ENCODE measurements at regions not wholly inside any gene's neighbourhood (a gene's known extent, or its start where the extent isn't known, plus 50 kb on each side); places are given as distances from the start of the nearest gene placed in this dataset.

- no peak for DNase-seq (ENCODE audit: low read depth in 2 of 2)
Observed at GRCh38 chr6:25065666-25066065, 129.9 kb upstream of the RIPOR2 start.

DNA sequence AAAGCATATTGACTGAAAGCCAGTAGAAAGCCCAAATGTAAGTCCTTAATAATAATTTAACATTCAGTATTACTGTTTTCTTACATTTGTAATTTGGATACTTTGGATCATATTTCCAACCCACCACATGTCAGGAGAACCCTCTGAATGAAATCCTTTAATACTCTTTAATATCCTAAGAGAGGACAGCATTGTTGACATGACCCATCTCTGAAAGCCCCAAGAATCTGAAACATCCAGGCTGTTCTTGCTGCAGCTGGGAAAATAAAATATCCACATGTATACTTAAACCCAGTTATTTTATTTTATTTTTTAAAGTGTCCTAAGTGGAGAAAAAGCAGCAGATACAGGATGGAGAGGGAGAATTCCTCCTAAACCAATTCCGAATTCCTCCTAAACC lies 130.8 kb upstream of the RIPOR2 start:
- DNase-seq (ENCODE audit: low read depth in 2 of 2), result no peak

GRCh38 chr6:25068866-25069265 lies 133.1 kb upstream of the RIPOR2 start:
- DNase-seq (ENCODE audit: low read depth in 2 of 2), result no peak

DNA sequence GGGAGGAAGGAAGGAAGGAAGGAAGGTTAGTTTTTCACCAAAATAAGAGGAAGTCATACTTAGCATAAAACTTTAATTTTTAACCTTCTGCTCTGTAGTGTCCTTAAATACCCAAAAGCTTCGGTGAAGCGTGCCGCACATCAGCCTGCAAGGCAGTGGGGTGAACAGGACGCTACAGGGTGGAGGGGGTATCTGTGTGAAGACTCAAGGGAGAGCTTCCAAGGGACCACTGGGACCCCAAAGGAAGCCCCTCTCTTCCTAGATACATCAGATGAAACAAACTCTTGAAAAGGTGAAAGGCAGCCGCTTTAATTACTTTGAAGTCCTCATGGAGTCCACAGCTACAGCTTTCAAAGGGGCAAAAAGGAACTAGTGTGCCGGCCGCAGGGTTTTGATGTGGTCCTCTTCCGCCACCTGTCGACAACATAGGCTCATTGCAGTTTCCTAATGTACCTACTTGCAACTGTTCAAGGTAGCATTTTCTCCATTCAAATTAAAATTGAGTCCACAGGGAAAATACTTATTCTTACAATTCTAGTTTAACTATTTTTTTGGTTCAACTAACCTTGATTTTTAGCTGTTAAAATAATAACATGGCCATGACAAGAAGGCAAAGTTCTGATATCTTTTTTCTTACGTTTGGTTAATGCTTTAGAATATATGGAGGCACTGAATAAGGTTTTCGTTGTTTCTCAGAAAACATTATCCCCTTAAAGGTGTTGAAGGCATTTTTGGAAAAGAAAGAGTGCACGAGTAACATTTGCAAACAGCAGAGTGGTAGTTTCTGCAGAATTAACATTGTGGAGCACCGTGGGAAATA lies 135.0 kb upstream of the RIPOR2 start:
- peak; percentile 63 to 75 for DNase-seq (ENCODE audit: low read depth in 2 of 2)

DNA sequence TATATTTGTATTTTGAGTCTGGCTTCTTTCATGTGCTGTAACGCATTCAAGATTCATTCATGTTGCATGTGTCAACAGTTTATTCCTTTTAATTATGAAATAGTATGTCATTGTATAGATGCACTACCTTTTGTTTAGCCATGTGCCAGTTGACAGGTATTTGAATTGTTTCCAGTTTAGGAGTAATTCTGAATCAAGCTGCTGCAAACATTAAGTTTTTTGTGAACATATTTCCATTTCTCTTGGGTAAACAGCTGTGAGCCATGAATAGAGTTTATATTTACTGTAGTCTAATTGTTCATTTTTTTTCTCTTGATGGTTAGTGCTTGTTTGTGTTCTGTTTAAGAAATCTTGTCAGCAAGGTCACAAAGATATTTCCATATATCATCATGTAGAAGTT lies 142.4 kb upstream of the RIPOR2 start:
- DNase-seq (ENCODE audit: low read depth in 2 of 2), result no peak

DNA sequence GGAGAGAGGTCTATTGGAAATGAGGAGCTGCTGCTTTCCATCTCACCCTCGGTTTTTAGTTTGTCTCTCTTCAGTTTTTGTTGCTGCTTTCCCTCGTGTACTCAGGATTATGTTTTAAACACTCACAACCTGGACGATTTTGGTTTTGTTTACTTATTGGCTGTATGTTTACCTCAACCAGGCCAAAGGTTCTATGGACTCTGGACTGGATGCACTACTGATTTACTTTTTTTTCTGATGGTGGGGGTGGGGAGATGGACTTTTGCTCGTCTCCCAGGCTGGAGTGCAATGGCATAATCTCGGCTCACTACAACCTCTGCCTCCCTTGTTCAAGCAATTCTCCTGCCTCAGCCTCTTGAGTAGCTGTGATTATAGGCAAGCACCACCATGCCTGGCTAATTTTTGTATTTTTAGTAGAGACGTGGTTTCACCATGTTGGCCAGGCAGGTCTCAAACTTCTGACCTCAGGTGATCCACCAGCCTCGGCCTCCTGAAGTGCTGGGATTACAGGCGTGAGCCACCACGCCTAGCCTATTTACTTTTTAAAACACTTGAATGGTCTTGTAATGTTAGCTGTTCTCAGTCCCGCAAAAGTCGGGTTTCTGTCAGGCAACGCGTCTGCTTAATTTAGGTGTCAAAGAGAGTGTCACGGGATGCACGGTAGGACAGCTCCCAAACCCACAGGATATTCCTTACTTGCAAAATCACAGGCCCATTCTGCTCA lies 148.2 kb upstream of the RIPOR2 start:
- DNase-seq (ENCODE audit: low read depth in 2 of 2), result no peak

DNA sequence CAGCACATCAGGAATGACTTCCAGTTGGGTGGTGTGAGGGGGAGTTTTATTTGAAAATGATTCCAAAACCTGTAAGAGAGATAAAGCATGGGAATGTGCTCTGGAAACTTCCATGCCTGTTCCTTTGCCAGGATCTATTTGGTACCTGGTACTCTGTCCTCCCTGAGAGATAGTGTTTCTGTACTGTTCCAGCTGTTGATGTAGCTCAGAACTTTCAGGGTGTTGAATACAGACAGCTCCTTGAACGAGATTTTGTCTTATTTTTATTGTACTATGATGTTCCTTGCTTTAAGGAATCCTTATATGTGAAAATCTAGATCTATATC lies 148.7 kb upstream of the RIPOR2 start:
- DNase-seq (ENCODE audit: low read depth in 2 of 2), result no peak

GRCh38 chr6:25085756-25086155 lies 150.0 kb upstream of the RIPOR2 start:
- no peak for DNase-seq (ENCODE audit: low read depth in 2 of 2)

DNA sequence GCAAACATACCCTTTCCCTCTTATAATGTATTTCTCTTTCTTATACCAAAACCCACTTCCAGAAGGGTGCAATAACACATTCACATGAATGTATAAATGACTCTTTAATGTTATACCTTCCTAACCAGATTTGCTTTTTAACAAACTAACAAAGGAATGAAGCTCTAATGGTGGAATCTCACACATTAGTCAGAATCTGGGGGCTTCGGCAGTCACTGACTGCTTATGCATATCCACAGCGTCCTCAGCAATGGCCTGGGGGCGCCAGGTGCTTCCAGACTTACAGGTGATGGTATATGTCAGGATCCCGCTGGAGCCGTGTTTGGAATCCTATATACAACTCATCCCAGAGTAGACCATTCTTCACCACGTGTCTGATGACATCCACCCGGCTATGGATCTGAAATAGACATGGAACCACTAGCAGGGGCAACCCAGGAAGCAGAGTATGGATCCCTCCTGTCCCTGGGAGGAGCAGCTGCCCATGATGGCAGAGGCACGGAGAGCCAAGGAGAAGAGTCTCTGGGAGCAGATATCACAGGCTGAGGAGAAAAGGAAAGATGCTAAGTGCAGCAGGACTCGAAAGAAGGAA lies 150.8 kb upstream of the RIPOR2 start:
- DNase-seq (ENCODE audit: low read depth in 2 of 2), result no peak

DNA sequence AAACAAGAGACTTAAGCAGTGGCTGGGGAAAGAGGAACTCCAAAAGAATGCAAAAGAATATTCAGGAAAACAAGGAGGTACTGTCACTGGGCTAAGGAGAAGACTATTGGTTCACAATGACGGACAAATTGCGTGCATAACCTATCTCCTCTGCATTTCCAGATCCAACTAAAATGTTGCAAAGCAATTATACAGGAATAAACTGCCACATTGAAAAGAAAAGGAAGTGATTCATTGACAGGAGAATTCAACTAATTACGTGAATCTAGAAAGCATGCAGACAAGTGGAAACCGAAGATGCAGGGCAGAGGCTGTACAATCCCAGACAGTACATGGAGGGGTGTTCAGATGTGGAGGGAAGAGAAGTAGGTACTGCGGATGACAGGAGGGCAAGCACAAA lies 152.8 kb upstream of the RIPOR2 start:
- no peak for DNase-seq (ENCODE audit: low read depth in 2 of 2)

GRCh38 chr6:25089442-25089841 lies 153.7 kb upstream of the RIPOR2 start:
- no peak for DNase-seq (ENCODE audit: low read depth in 2 of 2)

DNA sequence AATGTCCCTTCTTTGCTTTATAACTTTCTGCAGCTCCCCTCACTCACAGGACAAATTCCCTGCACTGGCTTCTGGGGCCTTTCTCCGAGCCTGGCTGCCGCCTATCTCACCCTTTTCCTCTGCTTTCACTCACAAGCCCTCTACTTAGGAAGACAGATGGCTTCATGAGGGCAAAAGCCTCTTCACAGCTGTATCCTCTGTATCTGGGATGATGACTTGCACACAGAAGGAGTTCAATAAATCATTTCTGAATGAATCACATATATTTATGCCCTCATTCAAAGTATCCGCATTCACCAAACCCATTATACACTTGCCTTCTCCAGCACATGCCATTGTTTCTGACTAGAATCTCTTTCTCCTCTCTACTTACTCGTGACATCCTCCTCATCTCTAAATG lies 159.0 kb upstream of the RIPOR2 start:
- DNase-seq (ENCODE audit: low read depth in 2 of 2), result no peak

GRCh38 chr6:25100288-25100687 lies 164.5 kb upstream of the RIPOR2 start:
- no peak for DNase-seq (ENCODE audit: low read depth in 2 of 2)

DNA sequence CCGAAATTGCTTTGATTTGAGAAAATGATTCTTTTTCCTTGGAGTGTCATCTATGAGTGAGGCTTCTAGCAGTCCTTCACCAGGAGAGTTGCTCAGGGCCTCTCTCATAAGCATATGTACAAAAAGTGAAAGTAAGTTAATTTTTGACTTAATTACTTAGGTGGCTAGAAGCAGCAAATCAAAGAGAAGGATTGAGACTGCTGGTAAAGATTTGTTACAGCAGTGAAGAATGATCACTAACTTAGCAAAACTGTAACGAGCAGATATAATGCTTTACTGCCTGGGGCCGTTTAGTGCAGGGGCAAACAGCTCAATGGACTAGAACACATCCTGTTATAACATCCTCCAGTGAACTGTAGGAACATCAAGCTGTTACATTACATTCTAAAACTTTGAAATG lies 167.8 kb upstream of the RIPOR2 start:
- no peak for DNase-seq (ENCODE audit: low read depth in 2 of 2)

GRCh38 chr6:25105070-25105925 lies 169.5 kb upstream of the RIPOR2 start:
- no peak for DNase-seq (ENCODE audit: low read depth in 2 of 2)

DNA sequence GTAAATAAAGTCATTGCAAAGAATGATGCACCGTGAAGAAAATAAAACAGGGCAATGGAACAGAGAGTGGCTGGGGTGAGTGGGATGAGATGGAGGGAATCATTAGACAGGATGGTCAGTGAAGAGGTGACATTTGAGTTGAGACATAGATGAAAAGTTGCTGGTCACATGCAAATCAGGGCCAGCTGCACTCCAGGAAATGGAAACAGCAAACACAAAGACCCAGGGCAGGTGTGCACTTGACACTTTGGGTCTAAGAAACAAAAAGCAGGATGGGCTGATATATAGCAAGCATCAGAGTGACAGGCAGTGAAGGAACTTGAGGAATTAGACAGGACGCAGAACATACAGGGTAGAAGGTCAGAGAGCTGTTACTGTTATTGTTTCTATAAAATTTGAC lies 171.5 kb upstream of the RIPOR2 start:
- DNase-seq (ENCODE audit: low read depth in 2 of 2), result no peak

- DNase-seq (ENCODE audit: low read depth in 2 of 2), result no peak
Observed at GRCh38 chr6:25111782-25112181, 167.4 kb upstream of the CARMIL1 start.

DNA sequence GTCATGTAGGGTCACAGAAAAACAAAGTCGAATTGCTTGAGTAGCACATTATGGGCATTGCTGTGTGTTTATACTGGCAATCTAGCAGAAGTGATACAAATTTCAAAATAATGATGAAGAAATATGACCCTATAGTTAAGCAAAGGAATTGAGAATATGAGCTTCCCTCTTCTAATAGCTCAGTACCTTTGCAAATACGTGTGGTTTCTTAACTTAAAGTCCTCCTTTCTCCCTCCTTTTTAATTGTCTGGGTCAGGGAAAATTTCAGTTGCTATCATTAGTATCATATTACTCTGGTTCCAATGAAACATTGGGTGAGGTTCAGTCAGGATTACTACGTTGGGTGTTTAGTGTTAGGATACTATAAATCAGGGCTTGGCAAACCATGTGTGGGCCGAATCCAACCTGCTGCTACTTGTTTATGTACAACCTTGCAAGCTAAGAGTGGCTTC lies 166.8 kb upstream of the CARMIL1 start:
- no peak for DNase-seq (ENCODE audit: low read depth in 2 of 2)

- no peak for DNase-seq (ENCODE audit: low read depth in 2 of 2)
Observed at GRCh38 chr6:25113436-25113835, 165.7 kb upstream of the CARMIL1 start.

DNA sequence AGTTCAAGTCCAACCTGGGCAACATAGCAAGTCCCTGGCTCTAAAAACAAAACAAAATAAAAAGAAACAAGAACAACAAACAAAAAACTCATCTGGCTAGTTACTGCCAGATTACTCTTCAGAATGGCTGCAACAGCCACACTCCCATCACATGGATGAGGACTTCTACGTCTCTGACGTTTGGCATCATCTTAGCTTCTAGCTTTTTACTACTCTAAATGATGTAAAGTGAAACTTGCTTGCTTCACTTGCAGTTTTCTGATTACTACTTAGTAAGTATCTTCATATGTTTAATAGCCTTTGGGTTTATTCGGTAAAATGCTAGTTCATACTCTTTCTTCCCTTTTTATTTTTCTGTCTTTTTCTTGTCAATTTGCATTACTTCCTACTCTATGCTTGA lies 161.1 kb upstream of the CARMIL1 start:
- no peak for DNase-seq (ENCODE audit: low read depth in 2 of 2)

DNA sequence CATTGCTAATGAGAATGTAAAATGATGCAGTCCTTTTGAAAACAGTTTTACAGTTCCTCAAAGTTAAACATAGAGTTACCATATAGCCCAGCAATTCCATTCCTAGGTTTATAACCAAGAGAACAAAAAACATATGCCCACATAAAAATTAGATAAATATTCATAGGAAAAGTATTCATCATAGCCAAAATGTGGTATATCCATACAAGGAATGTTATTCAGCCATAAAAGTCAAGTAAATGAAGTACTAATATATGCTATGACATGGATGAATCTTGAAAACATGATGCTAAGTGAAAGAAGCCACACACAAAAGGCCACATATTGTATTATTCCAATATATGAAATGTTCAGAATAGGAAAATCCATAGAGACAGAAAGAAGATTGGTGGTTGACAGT lies 158.0 kb upstream of the CARMIL1 start:
- no peak for DNase-seq (ENCODE audit: low read depth in 2 of 2)

- no peak for DNase-seq (ENCODE audit: low read depth in 2 of 2)
Observed at GRCh38 chr6:25122001-25122400, 157.2 kb upstream of the CARMIL1 start.

Data from activated CD4-positive, alpha-beta T cell treated with anti-CD3 and anti-CD28 coated beads for 24 hours (primary cell).